ENCODE measurements at regions not wholly inside any gene's neighbourhood (a gene's known extent, or its start where the extent isn't known, plus 50 kb on each side); places are given as distances from the start of the nearest gene placed in this dataset.
A peak's percentile ranks its signal among the peaks of the same experiment; 100 is the strongest.

DNA sequence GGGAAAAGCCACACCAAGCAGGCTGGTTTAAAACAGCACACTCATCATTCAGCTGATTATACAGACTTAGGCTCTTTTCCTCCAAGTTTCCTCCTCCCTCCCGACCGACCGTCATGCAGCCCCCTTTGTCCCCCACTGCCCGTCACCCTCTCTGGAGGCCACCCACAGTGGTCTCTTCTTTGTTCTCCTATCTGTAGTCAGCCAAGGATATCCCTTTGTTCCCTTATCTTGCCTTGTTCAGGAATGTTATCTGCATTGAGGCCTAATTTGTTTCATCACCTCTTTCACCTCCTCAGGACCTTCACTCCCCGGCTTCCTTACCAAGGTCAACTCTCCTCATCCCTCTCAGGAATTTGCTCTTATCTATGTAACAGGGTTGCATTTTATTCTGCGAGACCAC is 186.4 kb upstream of the CDH13 start:
- no peak for TF ChIP-seq CTCF (conservative IDR thresholded peaks at IDR 0.05 in 1 of 2, IDR thresholded peaks at IDR 0.05 in 1 of 2; ENCODE audit: low read depth in 1 of 2, low read length in 2 of 2)
- TF ChIP-seq EZH2 (IDR thresholded peaks at IDR 0.05; ENCODE audit: low read length, missing control alignments): no peak
- Histone ChIP-seq H3K79me2 (ENCODE audit: control insufficient read depth, insufficient read depth, low read length) (no peaks in the 10 kb centered on the region), H3K27me3 (ENCODE audit: control insufficient read depth, insufficient read depth, low read length) (no peaks in the 10 kb centered on the region), H3K9me3 (ENCODE audit: control insufficient read depth, insufficient read depth, low read depth, low read length) (no peaks in the 10 kb centered on the region), H3K4me1 (ENCODE audit: control insufficient read depth, extremely low read depth, insufficient read depth, low read length) (no peaks in the 10 kb centered on the region), H3K36me3 (ENCODE audit: control insufficient read depth, insufficient read depth, low read length) (no peaks in the 10 kb centered on the region), H3K4me3 (replicated peaks in 1 of 4; ENCODE audit: control extremely low read depth in 1 of 4, insufficient read depth in 1 of 4, low read depth in 3 of 4, low read length in 4 of 4) (no peak overlapping the region), H2AFZ (ENCODE audit: low read length) (no peak overlapping the region), H3K27ac (ENCODE audit: insufficient read depth, low read length) (no peak overlapping the region), H3K9ac (ENCODE audit: insufficient read depth, low read length) (no peak overlapping the region), H3K4me2 (ENCODE audit: extremely low read depth, insufficient read depth, low read length) (no peak overlapping the region), H4K20me1 (ENCODE audit: control insufficient read depth, extremely low read depth, insufficient read depth, low read length) (no peaks in the 10 kb centered on the region)
- no peak for DNase-seq (ENCODE audit: low read depth in 2 of 2)

- no peak overlapping the region for H3K27ac ChIP-seq (ENCODE audit: insufficient read depth, low read length)
- no peaks in the 10 kb centered on the region for H3K36me3 ChIP-seq (ENCODE audit: control insufficient read depth, insufficient read depth, low read length)
- TF ChIP-seq EZH2 (IDR thresholded peaks at IDR 0.05; ENCODE audit: low read length, missing control alignments) (no peak), CTCF (conservative IDR thresholded peaks at IDR 0.05 in 1 of 2, IDR thresholded peaks at IDR 0.05 in 1 of 2; ENCODE audit: low read depth in 1 of 2, low read length in 2 of 2) (peak; percentile 40 to 50)
- no peaks in the 10 kb centered on the region for H3K4me1 ChIP-seq (ENCODE audit: control insufficient read depth, extremely low read depth, insufficient read depth, low read length)
- H3K9ac ChIP-seq (ENCODE audit: insufficient read depth, low read length): no peak overlapping the region
- H4K20me1 ChIP-seq (ENCODE audit: control insufficient read depth, extremely low read depth, insufficient read depth, low read length): no peaks in the 10 kb centered on the region
- H3K9me3 ChIP-seq (ENCODE audit: control insufficient read depth, insufficient read depth, low read depth, low read length): no peaks in the 10 kb centered on the region
- no peak overlapping the region for H3K4me2 ChIP-seq (ENCODE audit: extremely low read depth, insufficient read depth, low read length)
- DNase-seq (ENCODE audit: low read depth in 2 of 2): no peak
- no peaks in the 10 kb centered on the region for H3K27me3 ChIP-seq (ENCODE audit: control insufficient read depth, insufficient read depth, low read length)
- H3K4me3 ChIP-seq (replicated peaks in 1 of 4; ENCODE audit: control extremely low read depth in 1 of 4, insufficient read depth in 1 of 4, low read depth in 3 of 4, low read length in 4 of 4): no peak overlapping the region
- H2AFZ ChIP-seq (ENCODE audit: low read length): no peak overlapping the region
- H3K79me2 ChIP-seq (ENCODE audit: control insufficient read depth, insufficient read depth, low read length): no peaks in the 10 kb centered on the region
Measured at GRCh38 chr16:82439678-82440293, 187.0 kb upstream of the CDH13 start.

DNA sequence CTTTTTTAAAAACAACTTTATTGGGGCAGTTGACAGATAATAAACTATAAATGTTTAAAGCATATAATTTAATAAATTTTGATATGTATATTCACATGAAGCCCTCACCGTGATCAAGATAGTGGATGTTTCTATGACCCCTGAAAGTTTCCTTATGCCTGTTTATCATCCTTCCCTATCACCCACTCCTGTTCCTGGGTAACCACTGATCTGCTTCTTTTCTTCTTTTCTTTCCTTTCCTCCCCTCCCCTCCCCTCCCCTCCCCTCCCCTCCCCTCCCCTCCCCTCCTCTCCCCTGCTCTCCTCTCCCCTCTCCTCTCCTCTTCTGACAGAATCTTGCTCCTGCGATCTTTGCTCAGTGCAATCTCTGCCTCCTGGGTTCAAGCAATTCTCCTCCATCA is 193.7 kb upstream of the CDH13 start:
- H3K9me3 ChIP-seq (ENCODE audit: control insufficient read depth, insufficient read depth, low read depth, low read length): no peaks in the 10 kb centered on the region

More for the DNA sequence above, 193.7 kb upstream of the CDH13 start:
- Histone ChIP-seq H3K9ac (ENCODE audit: insufficient read depth, low read length) (no peak overlapping the region), H3K79me2 (ENCODE audit: control insufficient read depth, insufficient read depth, low read length) (no peaks in the 10 kb centered on the region), H3K27me3 (ENCODE audit: control insufficient read depth, insufficient read depth, low read length) (no peaks in the 10 kb centered on the region), H4K20me1 (ENCODE audit: control insufficient read depth, extremely low read depth, insufficient read depth, low read length) (no peaks in the 10 kb centered on the region), H3K4me2 (ENCODE audit: extremely low read depth, insufficient read depth, low read length) (no peak overlapping the region), H3K4me1 (ENCODE audit: control insufficient read depth, extremely low read depth, insufficient read depth, low read length) (no peaks in the 10 kb centered on the region), H3K27ac (ENCODE audit: insufficient read depth, low read length) (no peak overlapping the region), H3K36me3 (ENCODE audit: control insufficient read depth, insufficient read depth, low read length) (no peaks in the 10 kb centered on the region), H3K4me3 (replicated peaks in 1 of 4; ENCODE audit: control extremely low read depth in 1 of 4, insufficient read depth in 1 of 4, low read depth in 3 of 4, low read length in 4 of 4) (no peak overlapping the region), H2AFZ (ENCODE audit: low read length) (no peak overlapping the region)
- TF ChIP-seq CTCF (conservative IDR thresholded peaks at IDR 0.05 in 1 of 2, IDR thresholded peaks at IDR 0.05 in 1 of 2; ENCODE audit: low read depth in 1 of 2, low read length in 2 of 2): no peak
- TF ChIP-seq EZH2 (IDR thresholded peaks at IDR 0.05; ENCODE audit: low read length, missing control alignments): no peak
- DNase-seq (ENCODE audit: low read depth in 2 of 2): no peak

All from fibroblast of lung (primary cell).